Naive thymus-derived CD8-positive, alpha-beta T cell (primary cell): ENCODE measurements at regions not wholly inside any gene's neighbourhood (a gene's known extent, or its start where the extent isn't known, plus 50 kb on each side); places are given as distances from the start of the nearest gene placed in this dataset.

Experiments used
- ATAC-seq, 2 donors: fragments of 150-1000 bp; cut with Tn5 transposase in 1 of 2; sonication (Bioruptor Pico), chemical (Tn5 transposase) in 1 of 2; 1 replicate in 1 of 2; 2 replicates in 1 of 2; pipeline ENCODE4 v1.10.0; 2021; ENCODE audit warnings: mild to moderate bottlenecking in 2 of 2, moderate library complexity in 2 of 2
- POLR2A ChIA-PET: fragments of 350-600 bp; sonication (Branson Sonifier 250); formaldehyde crosslinking; loops from one replicate; lab custom pipeline; 2021; ENCODE audit warnings: antibody characterized with exemption; lab: Charles Lee
- DNase-seq, 10 donors: peaks; one replicate each; pipeline versions ENCODE4 v3.0.0 to v3.0.0-alpha.2; 2020 to 2022
- H3K27ac Mint-ChIP-seq, 10 donors: one replicate each; pipeline ENCODE4 v1.8.0; 2020 to 2022; ENCODE audit warnings: mild to moderate bottlenecking in 10 of 10, mixed read lengths in 10 of 10, moderate library complexity in 4 of 10, inconsistent platforms in 1 of 10
- H3K27me3 Mint-ChIP-seq, 5 donors: one replicate each; pipeline ENCODE4 v1.8.0; 2021 to 2022; ENCODE audit warnings: mixed read lengths in 5 of 5
- H3K36me3 Mint-ChIP-seq, 3 donors: one replicate each; pipeline ENCODE4 v1.8.0; 2020 to 2022; ENCODE audit warnings: mixed read lengths in 3 of 3, mild to moderate bottlenecking in 2 of 3, inconsistent platforms in 1 of 3
- H3K4me1 Mint-ChIP-seq, 4 donors: one replicate each; pipeline ENCODE4 v1.8.0; 2021 to 2022; ENCODE audit warnings: mixed read lengths in 4 of 4
- H3K4me3 Mint-ChIP-seq, 10 donors: one replicate each; pipeline ENCODE4 v1.8.0; 2020 to 2022; ENCODE audit warnings: mild to moderate bottlenecking in 10 of 10, mixed read lengths in 10 of 10, moderate library complexity in 6 of 10, inconsistent platforms in 1 of 10
- H3K9me3 Mint-ChIP-seq, 9 donors: one replicate each; pipeline ENCODE4 v1.8.0; 2020 to 2022; ENCODE audit warnings: mixed read lengths in 9 of 9, mild to moderate bottlenecking in 3 of 9, inconsistent platforms in 1 of 9, moderate library complexity in 1 of 9

- no peaks in the 10 kb centered on the region for H3K9me3 Mint-ChIP-seq
- no peak overlapping the region for H3K27ac Mint-ChIP-seq
- H3K27me3 Mint-ChIP-seq = peaks cover 0 to 8% (median 5%) of the 10 kb centered on the region in 5 donors
- ATAC-seq = no peak
- no peaks in the 10 kb centered on the region for H3K4me1 Mint-ChIP-seq
- DNase-seq = no peak
- H3K36me3 Mint-ChIP-seq = no peaks in the 10 kb centered on the region
- no peak overlapping the region for H3K4me3 Mint-ChIP-seq
- POLR2A ChIA-PET = no interaction called here
Observed at GRCh38 chr7:116310141-116310540, 99.8 kb downstream of the TES start.

GRCh38 chr7:116311259-116311658, 100.9 kb downstream of the TES start:
- Mint-ChIP-seq H3K27ac (no peak overlapping the region), H3K27me3 (peaks cover 0 to 6% (median 2%) of the 10 kb centered on the region in 5 donors), H3K4me1 (no peaks in the 10 kb centered on the region), H3K4me3 (no peak overlapping the region), H3K36me3 (no peaks in the 10 kb centered on the region), H3K9me3 (no peaks in the 10 kb centered on the region)
- ATAC-seq (no peak), DNase-seq (no peak)
- POLR2A ChIA-PET = no interaction called here

GRCh38 chr7:116311816-116312471, 101.6 kb downstream of the TES start:
- no peak for DNase-seq
- Mint-ChIP-seq H3K27me3 (peaks cover 0 to 9% (median 0%) of the 10 kb centered on the region in 5 donors), H3K36me3 (no peaks in the 10 kb centered on the region), H3K9me3 (no peaks in the 10 kb centered on the region), H3K4me3 (no peak overlapping the region), H3K27ac (no peak overlapping the region), H3K4me1 (no peaks in the 10 kb centered on the region)
- POLR2A ChIA-PET = no interaction called here
- ATAC-seq = no peak

GRCh38 chr7:116315293-116315692, 105.0 kb downstream of the TES start:
- Mint-ChIP-seq H3K36me3 (no peaks in the 10 kb centered on the region), H3K27me3 (peaks cover 0 to 12% (median 6%) of the 10 kb centered on the region in 5 donors), H3K4me3 (no peak overlapping the region), H3K27ac (no peak overlapping the region), H3K9me3 (peaks cover 0 to 5% (median 0%) of the 10 kb centered on the region in 9 donors), H3K4me1 (no peaks in the 10 kb centered on the region)
- POLR2A ChIA-PET = no interaction called here
- DNase-seq = no peak
- ATAC-seq = no peak

GRCh38 chr7:116315803-116316202, 105.5 kb downstream of the TES start:
- Mint-ChIP-seq H3K9me3 (peaks cover 0 to 5% (median 0%) of the 10 kb centered on the region in 9 donors), H3K27ac (no peak overlapping the region), H3K4me1 (no peaks in the 10 kb centered on the region), H3K4me3 (no peak overlapping the region), H3K27me3 (peaks cover 0 to 12% (median 6%) of the 10 kb centered on the region in 5 donors), H3K36me3 (no peaks in the 10 kb centered on the region)
- DNase-seq (no peak), ATAC-seq (no peak)
- POLR2A ChIA-PET = no interaction called here

GRCh38 chr7:116316838-116317628, 106.7 kb downstream of the TES start:
- H3K27ac Mint-ChIP-seq = no peak overlapping the region
- ATAC-seq = no peak
- H3K9me3 Mint-ChIP-seq = peaks cover 0 to 5% (median 0%) of the 10 kb centered on the region in 9 donors
- H3K27me3 Mint-ChIP-seq = peaks cover 0 to 12% (median 6%) of the 10 kb centered on the region in 5 donors
- no peaks in the 10 kb centered on the region for H3K36me3 Mint-ChIP-seq
- H3K4me3 Mint-ChIP-seq = no peak overlapping the region
- no peaks in the 10 kb centered on the region for H3K4me1 Mint-ChIP-seq
- DNase-seq = no peak
- POLR2A ChIA-PET = no interaction called here

DNA sequence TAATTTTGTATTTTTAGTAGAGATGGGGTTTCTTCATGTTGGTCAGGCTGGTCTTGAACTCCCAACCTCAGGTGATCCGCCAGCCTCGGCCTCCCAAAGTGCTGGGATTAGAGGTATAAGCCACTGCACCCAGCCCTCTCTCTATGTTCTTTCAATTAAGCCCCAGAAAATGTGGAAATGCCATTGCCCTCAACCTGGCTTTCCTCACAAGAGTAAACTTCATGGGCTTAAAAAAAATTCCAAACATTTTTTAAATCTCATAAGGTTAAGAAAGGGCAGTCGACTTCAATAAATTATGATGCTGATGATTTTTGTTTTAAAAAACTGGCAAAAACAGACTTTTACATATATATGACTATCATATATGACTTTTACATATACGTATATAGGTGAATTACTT, 107.6 kb downstream of the TES start:
- DNase-seq (no peak), ATAC-seq (no peak)
- Mint-ChIP-seq H3K4me3 (no peak overlapping the region), H3K27ac (no peak overlapping the region), H3K4me1 (no peaks in the 10 kb centered on the region), H3K27me3 (peaks cover 0 to 12% (median 6%) of the 10 kb centered on the region in 5 donors), H3K36me3 (no peaks in the 10 kb centered on the region), H3K9me3 (peaks cover 0 to 5% (median 0%) of the 10 kb centered on the region in 9 donors)
- POLR2A ChIA-PET = no interaction called here

- no peak overlapping the region for H3K4me3 Mint-ChIP-seq
- peaks cover 0 to 7% (median 4%) of the 10 kb centered on the region in 5 donors for H3K27me3 Mint-ChIP-seq
- no peaks in the 10 kb centered on the region for H3K4me1 Mint-ChIP-seq
- ATAC-seq = no peak
- H3K27ac Mint-ChIP-seq = no peak overlapping the region
- POLR2A ChIA-PET = no interaction called here
- DNase-seq = no peak
- H3K36me3 Mint-ChIP-seq = no peaks in the 10 kb centered on the region
- peaks cover 0 to 5% (median 0%) of the 10 kb centered on the region in 9 donors for H3K9me3 Mint-ChIP-seq
Observed at GRCh38 chr7:116322541-116322940, 112.2 kb downstream of the TES start.

GRCh38 chr7:116324582-116324981, 114.2 kb downstream of the TES start:
- H3K4me3 Mint-ChIP-seq = no peak overlapping the region
- peaks cover 0 to 2% (median 0%) of the 10 kb centered on the region in 9 donors for H3K9me3 Mint-ChIP-seq
- H3K36me3 Mint-ChIP-seq = no peaks in the 10 kb centered on the region
- DNase-seq = no peak
- no peaks in the 10 kb centered on the region for H3K4me1 Mint-ChIP-seq
- no peak overlapping the region for H3K27ac Mint-ChIP-seq
- POLR2A ChIA-PET = no interaction called here
- ATAC-seq = no peak
- peaks cover 0 to 5% (median 1%) of the 10 kb centered on the region in 5 donors for H3K27me3 Mint-ChIP-seq

- Mint-ChIP-seq H3K4me3 (no peak overlapping the region), H3K36me3 (no peaks in the 10 kb centered on the region), H3K4me1 (no peaks in the 10 kb centered on the region), H3K27me3 (peaks cover 0 to 4% (median 0%) of the 10 kb centered on the region in 5 donors), H3K27ac (no peak overlapping the region), H3K9me3 (no peaks in the 10 kb centered on the region)
- DNase-seq (no peak), ATAC-seq (no peak)
- POLR2A ChIA-PET = no interaction called here
Observed at GRCh38 chr7:116325517-116325916, 115.2 kb downstream of the TES start.

DNA sequence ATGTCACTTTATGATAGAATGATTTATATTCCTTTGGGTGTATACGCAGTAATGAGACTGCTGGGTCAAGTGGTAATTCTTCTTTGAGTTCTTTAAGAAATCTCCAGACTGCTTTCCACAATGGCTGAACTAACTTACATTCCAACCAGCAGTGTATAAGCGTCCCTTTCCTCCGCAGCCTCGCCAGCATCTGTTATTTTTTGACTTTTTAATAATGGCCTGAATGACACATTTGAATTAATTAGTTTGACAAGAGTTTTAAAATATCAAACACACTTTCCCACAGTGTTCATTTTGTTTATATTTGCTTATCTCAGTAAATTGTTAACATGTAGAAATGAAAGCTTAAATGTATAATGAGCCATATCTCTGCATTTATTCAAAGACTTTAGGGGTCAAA, 116.8 kb downstream of the TES start:
- H3K4me1 Mint-ChIP-seq = no peaks in the 10 kb centered on the region
- H3K9me3 Mint-ChIP-seq = no peaks in the 10 kb centered on the region
- H3K27ac Mint-ChIP-seq = no peak overlapping the region
- DNase-seq = no peak
- ATAC-seq = no peak
- H3K36me3 Mint-ChIP-seq = no peaks in the 10 kb centered on the region
- H3K4me3 Mint-ChIP-seq = no peak overlapping the region
- H3K27me3 Mint-ChIP-seq = peaks cover 0 to 5% (median 0%) of the 10 kb centered on the region in 5 donors
- POLR2A ChIA-PET = no interaction called here

- DNase-seq (no peak), ATAC-seq (no peak)
- H3K9me3 Mint-ChIP-seq = no peaks in the 10 kb centered on the region
- POLR2A ChIA-PET = no interaction called here
- H3K36me3 Mint-ChIP-seq = no peaks in the 10 kb centered on the region
- H3K27ac Mint-ChIP-seq = no peak overlapping the region
- H3K4me1 Mint-ChIP-seq = no peaks in the 10 kb centered on the region
- peaks cover 0 to 7% (median 0%) of the 10 kb centered on the region in 5 donors for H3K27me3 Mint-ChIP-seq
- H3K4me3 Mint-ChIP-seq = no peak overlapping the region
Observed at GRCh38 chr7:116327752-116328151, 117.4 kb downstream of the TES start.

DNA sequence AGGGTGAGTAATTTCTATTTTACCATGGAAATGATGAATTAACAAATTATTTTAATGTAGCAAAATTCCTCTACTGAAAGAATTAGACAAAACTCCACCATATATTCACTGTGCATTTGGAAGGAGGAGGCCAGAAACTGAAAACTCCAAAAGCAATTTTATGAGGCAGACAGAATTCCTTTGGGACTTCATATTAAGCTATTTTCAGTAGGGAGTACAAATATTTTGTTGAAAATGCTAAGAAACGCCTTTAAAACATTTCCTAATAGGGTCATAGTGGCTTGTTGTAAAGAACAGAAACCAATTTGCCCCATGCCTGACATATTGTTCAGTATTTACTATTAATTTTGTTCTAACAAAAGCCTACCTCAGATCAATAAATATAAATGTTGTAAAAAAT, 117.8 kb downstream of the TES start:
- Mint-ChIP-seq H3K4me3 (no peak overlapping the region), H3K27ac (no peak overlapping the region), H3K27me3 (peaks cover 0 to 7% (median 0%) of the 10 kb centered on the region in 5 donors), H3K9me3 (no peaks in the 10 kb centered on the region), H3K36me3 (no peaks in the 10 kb centered on the region), H3K4me1 (no peaks in the 10 kb centered on the region)
- ATAC-seq (no peak), DNase-seq (no peak)
- POLR2A ChIA-PET = no interaction called here
